Loucy (cell line): ENCODE measurements at regions not wholly inside any gene's neighbourhood (a gene's known extent, or its start where the extent isn't known, plus 50 kb on each side); places are given as distances from the start of the nearest gene placed in this dataset.

ENCODE experiments used
- CTCF ChIP-seq: fragments of 200-600 bp; sonication (generic); conservative IDR thresholded peaks from 2 replicates; pipeline ENCODE4 v1.5.1; 2014; ENCODE audit warnings: mild to moderate bottlenecking, antibody characterized with exemption, low read length
- EZH2phosphoT487 ChIP-seq: fragments of 200-600 bp; IDR thresholded peaks from 2 replicates; pipeline ENCODE4 v1.6.1; 2018; ENCODE audit warnings: antibody characterized with exemption, mild to moderate bottlenecking, moderate library complexity, borderline replicate concordance

- TF ChIP-seq CTCF: no peak
- TF ChIP-seq EZH2phosphoT487: no peak
Measured at GRCh38 chr15:35958975-35959374, 413.0 kb upstream of the DPH6 start.
